Neural progenitor cell (in vitro differentiated cells): ENCODE measurements at regions not wholly inside any gene's neighbourhood (a gene's known extent, or its start where the extent isn't known, plus 50 kb on each side); places are given as distances from the start of the nearest gene placed in this dataset.

Experiments
- DNase-seq: peaks from one replicate; pipeline ENCODE4 v3.0.0-alpha.2; 2016; ENCODE audit warnings: low spot score
- H2AFZ ChIP-seq: fragments of 200-600 bp; sonication (generic); replicated peaks from 2 replicates; pipeline ENCODE4 v1.6.1; 2016; ENCODE audit warnings: antibody characterized with exemption
- H3F3A ChIP-seq: fragments of 200-600 bp; sonication (generic); 2 replicates; pipeline ENCODE4 v1.6.1; 2016; ENCODE audit warnings: antibody characterized with exemption, low read depth
- H3K27ac ChIP-seq: fragments of 200-600 bp; sonication (generic); 2 replicates; pipeline ENCODE4 v1.5.1; 2016; ENCODE audit warnings: mild to moderate bottlenecking
- H3K27me3 ChIP-seq: fragments of 200-600 bp; sonication (generic); 2 replicates; pipeline ENCODE4 v1.6.1; 2016; ENCODE audit warnings: mild to moderate bottlenecking, moderate library complexity
- H3K36me3 ChIP-seq: fragments of 200-600 bp; sonication (generic); 2 replicates; pipeline ENCODE4 v1.5.1; 2016
- H3K4me1 ChIP-seq: fragments of 200-600 bp; sonication (generic); 2 replicates; pipeline ENCODE4 v1.6.1; 2016; ENCODE audit warnings: mixed run types
- H3K4me2 ChIP-seq: fragments of 200-600 bp; sonication (generic); 2 replicates; pipeline ENCODE4 v1.6.1; 2016
- H3K4me3 ChIP-seq: fragments of 200-600 bp; sonication (generic); 2 replicates; pipeline ENCODE4 v1.5.1; 2016
- H3K79me2 ChIP-seq: fragments of 200-600 bp; sonication (generic); 2 replicates; pipeline ENCODE4 v1.6.1; 2016; ENCODE audit warnings: low read depth
- H3K9ac ChIP-seq: fragments of 200-600 bp; sonication (generic); 2 replicates; pipeline ENCODE4 v1.6.1; 2016
- H3K9me3 ChIP-seq: fragments of 200-600 bp; sonication (generic); 2 replicates; pipeline ENCODE4 v1.5.1; 2016; ENCODE audit warnings: low read depth
- H4K20me1 ChIP-seq: fragments of 200-600 bp; sonication (generic); 2 replicates; pipeline ENCODE4 v1.6.1; 2016; ENCODE audit warnings: low read depth
- H3K27ac Mint-ChIP-seq: 3 replicates; pipeline ENCODE4 v1.8.0; 2021; ENCODE audit warnings: mixed read lengths
- H3K27me3 Mint-ChIP-seq: 2 replicates; pipeline ENCODE4 v1.8.0; 2022; ENCODE audit warnings: low read depth, mild to moderate bottlenecking, inconsistent platforms, moderate library complexity, mixed read lengths; ENCODE audit not compliant: insufficient read depth
- H3K36me3 Mint-ChIP-seq: 3 replicates; pipeline ENCODE4 v1.8.0; 2021; ENCODE audit warnings: mixed read lengths
- H3K4me1 Mint-ChIP-seq: 3 replicates; pipeline ENCODE4 v1.8.0; 2021; ENCODE audit warnings: mixed read lengths
- H3K4me3 Mint-ChIP-seq: 3 replicates; pipeline ENCODE4 v1.8.0; 2021; ENCODE audit warnings: mild to moderate bottlenecking, moderate library complexity, mixed read lengths
- H3K9me3 Mint-ChIP-seq: 3 replicates; pipeline ENCODE4 v1.8.0; 2020; ENCODE audit warnings: mixed read lengths
- CTCF ChIP-seq: fragments of 200-600 bp; sonication (generic); IDR thresholded peaks from 2 replicates; pipeline ENCODE4 v1.5.1; 2017; ENCODE audit warnings: antibody characterized with exemption, mild to moderate bottlenecking
- EZH2 ChIP-seq: fragments of 200-600 bp; sonication (generic); IDR thresholded peaks from 2 replicates; pipeline ENCODE4 v1.6.1; 2017; ENCODE audit warnings: antibody characterized with exemption, mild to moderate bottlenecking, moderate library complexity
- EZH2phosphoT487 ChIP-seq: fragments of 200-600 bp; sonication (generic); IDR thresholded peaks from 2 replicates; pipeline ENCODE4 v1.6.1; 2017; ENCODE audit warnings: antibody characterized with exemption

GRCh38 chrX:63428348-63428747 lies 77.2 kb upstream of the SPIN4 start:
- no peaks in the 10 kb centered on the region for H3K79me2 ChIP-seq
- no peak for DNase-seq
- no peaks in the 10 kb centered on the region for H4K20me1 ChIP-seq
- Mint-ChIP-seq H3K4me1 (no peaks in the 10 kb centered on the region), H3K4me3 (no peak overlapping the region), H3K36me3 (peaks cover 4% of the 10 kb centered on the region), H3K27ac (no peak overlapping the region), H3K27me3 (peaks cover 5% of the 10 kb centered on the region), H3K9me3 (peaks cover 7% of the 10 kb centered on the region)
- no peaks in the 10 kb centered on the region for H3K36me3 ChIP-seq
- H3K4me3 ChIP-seq: no peak overlapping the region
- no peak overlapping the region for H3K4me2 ChIP-seq
- H3K27me3 ChIP-seq: no peaks in the 10 kb centered on the region
- no peaks in the 10 kb centered on the region for H3K4me1 ChIP-seq
- no peak overlapping the region for H3K9ac ChIP-seq
- H3F3A ChIP-seq: no peaks in the 10 kb centered on the region
- H3K9me3 ChIP-seq: peaks cover 6% of the 10 kb centered on the region
- H2AFZ ChIP-seq: no peak overlapping the region
- TF ChIP-seq EZH2phosphoT487: no peak
- no peak for TF ChIP-seq CTCF
- no peak for TF ChIP-seq EZH2
- H3K27ac ChIP-seq: no peak overlapping the region

GRCh38 chrX:63426519-63426918 lies 75.4 kb upstream of the SPIN4 start:
- Histone ChIP-seq H3K9me3 (peaks cover 11% of the 10 kb centered on the region), H3K27me3 (no peaks in the 10 kb centered on the region), H3K27ac (no peak overlapping the region), H3K79me2 (no peaks in the 10 kb centered on the region), H3K4me3 (no peak overlapping the region), H3K4me2 (no peak overlapping the region), H3K36me3 (no peaks in the 10 kb centered on the region), H3K4me1 (no peaks in the 10 kb centered on the region), H4K20me1 (no peaks in the 10 kb centered on the region), H3F3A (no peaks in the 10 kb centered on the region), H2AFZ (no peak overlapping the region), H3K9ac (no peak overlapping the region)
- Mint-ChIP-seq H3K9me3 (no peaks in the 10 kb centered on the region), H3K36me3 (peaks cover 3% of the 10 kb centered on the region), H3K4me1 (no peaks in the 10 kb centered on the region), H3K4me3 (no peak overlapping the region), H3K27me3 (peaks cover 2% of the 10 kb centered on the region), H3K27ac (no peak overlapping the region)
- TF ChIP-seq EZH2 (no peak), EZH2phosphoT487 (no peak), CTCF (no peak)
- DNase-seq: no peak

GRCh38 chrX:63424063-63424462 lies 72.9 kb upstream of the SPIN4 start:
- Histone ChIP-seq H3K4me2 (no peak overlapping the region), H3K36me3 (no peaks in the 10 kb centered on the region), H4K20me1 (no peaks in the 10 kb centered on the region), H3K4me1 (no peaks in the 10 kb centered on the region), H3K4me3 (no peak overlapping the region), H3K27ac (no peak overlapping the region), H3K9me3 (peaks cover 11% of the 10 kb centered on the region), H2AFZ (no peak overlapping the region), H3F3A (no peaks in the 10 kb centered on the region), H3K27me3 (no peaks in the 10 kb centered on the region), H3K9ac (no peak overlapping the region), H3K79me2 (no peaks in the 10 kb centered on the region)
- Mint-ChIP-seq H3K36me3 (peaks cover 3% of the 10 kb centered on the region), H3K27ac (no peak overlapping the region), H3K4me1 (no peaks in the 10 kb centered on the region), H3K27me3 (peaks cover 2% of the 10 kb centered on the region), H3K9me3 (no peaks in the 10 kb centered on the region), H3K4me3 (no peak overlapping the region)
- TF ChIP-seq CTCF (no peak), EZH2phosphoT487 (no peak), EZH2 (no peak)
- DNase-seq: no peak

- no peaks in the 10 kb centered on the region for H3F3A ChIP-seq
- peaks cover 3% of the 10 kb centered on the region for H3K36me3 Mint-ChIP-seq
- peaks cover 5% of the 10 kb centered on the region for H3K9me3 ChIP-seq
- no peak overlapping the region for H3K27ac ChIP-seq
- no peaks in the 10 kb centered on the region for H3K4me1 Mint-ChIP-seq
- no peaks in the 10 kb centered on the region for H3K79me2 ChIP-seq
- no peak overlapping the region for H3K4me2 ChIP-seq
- no peak overlapping the region for H3K4me3 ChIP-seq
- no peak overlapping the region for H3K4me3 Mint-ChIP-seq
- H3K27me3 Mint-ChIP-seq: peaks cover 2% of the 10 kb centered on the region
- no peak for TF ChIP-seq EZH2phosphoT487
- TF ChIP-seq CTCF: peak; percentile 26
- no peak for TF ChIP-seq EZH2
- H2AFZ ChIP-seq: no peak overlapping the region
- H3K36me3 ChIP-seq: no peaks in the 10 kb centered on the region
- H3K27ac Mint-ChIP-seq: no peak overlapping the region
- DNase-seq: no peak
- H3K4me1 ChIP-seq: no peaks in the 10 kb centered on the region
- no peaks in the 10 kb centered on the region for H3K27me3 ChIP-seq
- no peaks in the 10 kb centered on the region for H4K20me1 ChIP-seq
- peaks cover 6% of the 10 kb centered on the region for H3K9me3 Mint-ChIP-seq
- H3K9ac ChIP-seq: no peak overlapping the region
These were observed 70.3 kb upstream of the SPIN4 start for GRCh38 chrX:63421411-63421810.
